Activated naive CD8-positive, alpha-beta T cell treated with anti-CD3 and anti-CD28 coated beads, Interleukin-2, amount 10 ng/mL, durations not matched to agents 7 days and 5 days (primary cell): ENCODE measurements at regions not wholly inside any gene's neighbourhood (a gene's known extent, or its start where the extent isn't known, plus 50 kb on each side); places are given as distances from the start of the nearest gene placed in this dataset.
"Not testable (repeated sequence)": the region's sequence is repeated elsewhere in the genome, so short reads cannot be mapped to it uniquely, and the experiment has no call there.

Source experiments
- ATAC-seq: fragments of 150-1000 bp; cut with Tn5 transposase; one replicate; pipeline ENCODE4 v1.10.0; 2021; ENCODE audit warnings: low read depth, moderate library complexity
- POLR2A ChIA-PET: fragments of 350-600 bp; sonication (Branson Sonifier 250); formaldehyde crosslinking; loops from one replicate; lab custom pipeline; 2021; ENCODE audit warnings: antibody characterized with exemption; lab: Charles Lee
- DNase-seq: peaks from one replicate; pipeline ENCODE4 v3.0.0; 2021
- H3K27ac Mint-ChIP-seq: one replicate; pipeline ENCODE4 v1.8.0; 2022; ENCODE audit warnings: mild to moderate bottlenecking, mixed read lengths
- H3K27me3 Mint-ChIP-seq: one replicate; pipeline ENCODE4 v1.8.0; 2022; ENCODE audit warnings: mild to moderate bottlenecking, moderate library complexity, mixed read lengths
- H3K36me3 Mint-ChIP-seq: one replicate; pipeline ENCODE4 v1.8.0; 2021; ENCODE audit warnings: mild to moderate bottlenecking, mixed read lengths
- H3K4me1 Mint-ChIP-seq: one replicate; pipeline ENCODE4 v1.8.0; 2021; ENCODE audit warnings: mixed read lengths
- H3K4me3 Mint-ChIP-seq: one replicate; pipeline ENCODE4 v1.8.0; 2022; ENCODE audit warnings: mild to moderate bottlenecking, moderate library complexity, mixed read lengths
- H3K9me3 Mint-ChIP-seq: one replicate; pipeline ENCODE4 v1.8.0; 2021; ENCODE audit warnings: mixed read lengths

- H3K4me3 Mint-ChIP-seq: no peak overlapping the region
- DNase-seq: no peak
- peaks cover 6% of the 10 kb centered on the region for H3K4me1 Mint-ChIP-seq
- POLR2A ChIA-PET: no interaction called here
- no peak overlapping the region for H3K27ac Mint-ChIP-seq
- no peaks in the 10 kb centered on the region for H3K27me3 Mint-ChIP-seq
- peaks cover 2% of the 10 kb centered on the region for H3K9me3 Mint-ChIP-seq
- ATAC-seq: no peak
- no peaks in the 10 kb centered on the region for H3K36me3 Mint-ChIP-seq
Measured at GRCh38 chr18:70598406-70598805, 309.6 kb downstream of the SOCS6 start.

GRCh38 chr18:70582981-70583380, 294.1 kb downstream of the SOCS6 start:
- Mint-ChIP-seq H3K27ac (no peak overlapping the region), H3K27me3 (no peaks in the 10 kb centered on the region)
- POLR2A ChIA-PET: no interaction called here

GRCh38 chr18:70578480-70578879, 289.6 kb downstream of the SOCS6 start:
- no peak for DNase-seq
- peaks cover 7% of the 10 kb centered on the region for H3K9me3 Mint-ChIP-seq
- no peak overlapping the region for H3K4me3 Mint-ChIP-seq
- H3K27ac Mint-ChIP-seq: no peak overlapping the region
- no peaks in the 10 kb centered on the region for H3K4me1 Mint-ChIP-seq
- no peaks in the 10 kb centered on the region for H3K36me3 Mint-ChIP-seq
- POLR2A ChIA-PET: no interaction called here
- no peak for ATAC-seq
- no peaks in the 10 kb centered on the region for H3K27me3 Mint-ChIP-seq

More at GRCh38 chr18:70582981-70583380, 294.1 kb downstream of the SOCS6 start:
- H3K4me1 Mint-ChIP-seq: no peaks in the 10 kb centered on the region
- DNase-seq (no peak), ATAC-seq (no peak)
- peaks cover 13% of the 10 kb centered on the region for H3K9me3 Mint-ChIP-seq
- H3K36me3 Mint-ChIP-seq: peaks cover 3% of the 10 kb centered on the region
- no peak overlapping the region for H3K4me3 Mint-ChIP-seq

GRCh38 chr18:70577023-70577420, 288.2 kb downstream of the SOCS6 start:
- POLR2A ChIA-PET: no interaction called here
- Mint-ChIP-seq H3K4me3 (no peak overlapping the region), H3K27me3 (no peaks in the 10 kb centered on the region), H3K27ac (no peak overlapping the region), H3K4me1 (no peaks in the 10 kb centered on the region), H3K9me3 (peaks cover 6% of the 10 kb centered on the region), H3K36me3 (no peaks in the 10 kb centered on the region)
- DNase-seq (no peak), ATAC-seq (no peak)

- ATAC-seq: no peak
- H3K27me3 Mint-ChIP-seq: no peaks in the 10 kb centered on the region
- peaks cover 6% of the 10 kb centered on the region for H3K9me3 Mint-ChIP-seq
- H3K27ac Mint-ChIP-seq: no peak overlapping the region
- no peaks in the 10 kb centered on the region for H3K36me3 Mint-ChIP-seq
- no peaks in the 10 kb centered on the region for H3K4me1 Mint-ChIP-seq
- POLR2A ChIA-PET: no interaction called here
- no peak for DNase-seq
- H3K4me3 Mint-ChIP-seq: no peak overlapping the region
Measured at GRCh38 chr18:70576276-70577022, 287.6 kb downstream of the SOCS6 start.

GRCh38 chr18:70574951-70575350, 286.1 kb downstream of the SOCS6 start:
- H3K27me3 Mint-ChIP-seq, H3K36me3 Mint-ChIP-seq, H3K4me3 Mint-ChIP-seq, DNase-seq, H3K4me1 Mint-ChIP-seq, POLR2A ChIA-PET, H3K27ac Mint-ChIP-seq, ATAC-seq, H3K9me3 Mint-ChIP-seq: not testable (repeated sequence)

- ATAC-seq, DNase-seq, H3K4me1 Mint-ChIP-seq, H3K4me3 Mint-ChIP-seq, H3K9me3 Mint-ChIP-seq, H3K27ac Mint-ChIP-seq, POLR2A ChIA-PET, H3K36me3 Mint-ChIP-seq, H3K27me3 Mint-ChIP-seq: not testable (repeated sequence)
Measured at GRCh38 chr18:70569647-70570046, 280.8 kb downstream of the SOCS6 start.

- Mint-ChIP-seq H3K4me1 (no peaks in the 10 kb centered on the region), H3K36me3 (no peaks in the 10 kb centered on the region), H3K4me3 (no peak overlapping the region), H3K27ac (no peak overlapping the region), H3K9me3 (peaks cover 3% of the 10 kb centered on the region), H3K27me3 (no peaks in the 10 kb centered on the region)
- no peak for DNase-seq
- ATAC-seq: no peak
- POLR2A ChIA-PET: no interaction called here
Measured at GRCh38 chr18:70559446-70559845, 270.6 kb downstream of the SOCS6 start.

- peaks cover 3% of the 10 kb centered on the region for H3K9me3 Mint-ChIP-seq
- no peaks in the 10 kb centered on the region for H3K36me3 Mint-ChIP-seq
- no peak for DNase-seq
- POLR2A ChIA-PET: no interaction called here
- no peak for ATAC-seq
- H3K27ac Mint-ChIP-seq: no peak overlapping the region
- peaks cover 1% of the 10 kb centered on the region for H3K4me1 Mint-ChIP-seq
- H3K27me3 Mint-ChIP-seq: no peaks in the 10 kb centered on the region
- H3K4me3 Mint-ChIP-seq: no peak overlapping the region
Measured at GRCh38 chr18:70558371-70558770, 269.5 kb downstream of the SOCS6 start.

GRCh38 chr18:70554854-70555445, 266.1 kb downstream of the SOCS6 start:
- Mint-ChIP-seq H3K36me3 (no peaks in the 10 kb centered on the region), H3K27me3 (no peaks in the 10 kb centered on the region), H3K9me3 (peaks cover 1% of the 10 kb centered on the region), H3K4me3 (no peak overlapping the region), H3K4me1 (peaks cover 5% of the 10 kb centered on the region), H3K27ac (no peak overlapping the region)
- POLR2A ChIA-PET: no interaction called here
- no peak for ATAC-seq
- DNase-seq: no peak

GRCh38 chr18:70553936-70554260, 265.1 kb downstream of the SOCS6 start:
- Mint-ChIP-seq H3K9me3 (peaks cover 3% of the 10 kb centered on the region), H3K27ac (no peak overlapping the region), H3K4me3 (peak overlapping the region; percentile 19), H3K27me3 (no peaks in the 10 kb centered on the region), H3K36me3 (no peaks in the 10 kb centered on the region), H3K4me1 (peaks cover 5% of the 10 kb centered on the region)
- ATAC-seq: no peak
- POLR2A ChIA-PET: no interaction called here
- no peak for DNase-seq

GRCh38 chr18:70553245-70553935, 264.5 kb downstream of the SOCS6 start:
- DNase-seq (no peak), ATAC-seq (no peak)
- POLR2A ChIA-PET: no interaction called here
- Mint-ChIP-seq H3K27me3 (no peaks in the 10 kb centered on the region), H3K27ac (no peak overlapping the region), H3K36me3 (no peaks in the 10 kb centered on the region), H3K9me3 (peaks cover 3% of the 10 kb centered on the region), H3K4me3 (peak overlapping the region; percentile 19), H3K4me1 (peaks cover 5% of the 10 kb centered on the region)

GRCh38 chr18:70536370-70537062, 247.7 kb downstream of the SOCS6 start:
- no peak for ATAC-seq
- POLR2A ChIA-PET: no interaction called here
- H3K4me3 Mint-ChIP-seq: no peak overlapping the region
- peaks cover 4% of the 10 kb centered on the region for H3K9me3 Mint-ChIP-seq
- no peak overlapping the region for H3K27ac Mint-ChIP-seq
- no peak for DNase-seq
- no peaks in the 10 kb centered on the region for H3K4me1 Mint-ChIP-seq
- no peaks in the 10 kb centered on the region for H3K27me3 Mint-ChIP-seq
- no peaks in the 10 kb centered on the region for H3K36me3 Mint-ChIP-seq
